HepG2 (cell line): ENCODE measurements at regions not wholly inside any gene's neighbourhood (a gene's known extent, or its start where the extent isn't known, plus 50 kb on each side); places are given as distances from the start of the nearest gene placed in this dataset.

Experiments used
- ATAC-seq: fragments of 200-7000 bp; cut with Tn5 transposase; 3 replicates; pipeline ENCODE4 v1.9.1; 2020; ENCODE audit warnings: mild to moderate bottlenecking, moderate library complexity
- BruUV-seq: library from RNA; stranded (reverse); fragments of 400-500 nt; replicated peaks from 2 replicates; lab custom pipeline; 2021; lab: Mats Ljungman, UMichigan
- CTCF ChIA-PET: fragments of 300-600 bp; formaldehyde crosslinking; extraction: SDS; loops from one replicate; lab custom pipeline; 2021; ENCODE audit warnings: low total read pairs, inconsistent platforms, low intra/inter-chr PET ratio; lab: Yijun Ruan, JAX
- POLR2A ChIA-PET: fragments of 350-600 bp; sonication (Branson Sonifier 250); formaldehyde crosslinking; loops from one replicate; lab custom pipeline; 2020; ENCODE audit warnings: antibody characterized with exemption, inconsistent platforms; lab: Yijun Ruan, JAX
- DNase-seq: peaks from one replicate; pipeline ENCODE4 v3.0.0-alpha.2; 2015; ENCODE audit warnings: low spot score
- FAIRE-seq: peaks from 3 replicates; lab custom pipeline; 2011; peaks lifted over from hg19 to GRCh38; lab: Jason Lieb, UNC
- H2AFZ ChIP-seq: one replicate; pipeline ENCODE4 v1.6.1; 2011; ENCODE audit warnings: low read length, inconsistent platforms
- H3K27ac ChIP-seq: fragments of 300-600 bp; 3 replicates; pipeline ENCODE4 v1.8.0; 2011; ENCODE audit warnings: mixed run types, mild to moderate bottlenecking, mixed read lengths, low read length, inconsistent platforms; ENCODE audit not compliant: insufficient read depth; ENCODE audit errors: extremely low read length
- H3K27me3 ChIP-seq, 2 experiments: fragments of 200-600 bp in 1 of 2; 2 replicates in 1 of 2; 3 replicates in 1 of 2; pipeline versions ENCODE4 v1.6.0 to v1.8.0; 2011; ENCODE audit warnings: low read length in 2 of 2, mild to moderate bottlenecking in 2 of 2, moderate library complexity in 2 of 2, inconsistent platforms in 1 of 2; ENCODE audit not compliant: insufficient read depth in 2 of 2, control insufficient read depth in 1 of 2
- H3K36me3 ChIP-seq, 2 experiments: fragments of 200-600 bp in 1 of 2; replicated peaks in 1 of 2; 2 replicates in 1 of 2; 3 replicates in 1 of 2; pipeline versions ENCODE4 v1.5.1 to v1.8.0; 2011; ENCODE audit warnings: low read length in 2 of 2, inconsistent platforms in 1 of 2; ENCODE audit not compliant: insufficient read depth in 2 of 2, control insufficient read depth in 1 of 2
- H3K4me1 ChIP-seq: 2 replicates; pipeline ENCODE4 v1.5.1; 2012; ENCODE audit warnings: low read length, inconsistent platforms; ENCODE audit not compliant: insufficient read depth
- H3K4me2 ChIP-seq: 2 replicates; pipeline ENCODE4 v1.6.0; 2011; ENCODE audit warnings: low read depth, low read length, inconsistent platforms
- H3K4me3 ChIP-seq, 3 experiments: fragments of 200-600 bp in 1 of 3; sonication (generic), shearing (Covaris generic) in 1 of 3; replicated peaks in 1 of 3; 2 replicates each; pipeline ENCODE4 v1.5.1; 2011 to 2016; ENCODE audit warnings: low read length in 3 of 3, inconsistent platforms in 2 of 3, low read depth in 2 of 3, mild to moderate bottlenecking in 2 of 3, control low read depth in 1 of 3, mixed read lengths in 1 of 3; ENCODE audit not compliant: insufficient read depth in 1 of 3
- H3K79me2 ChIP-seq: one replicate; pipeline ENCODE4 v1.6.1; 2011; ENCODE audit warnings: low read length, inconsistent platforms; ENCODE audit not compliant: insufficient read depth
- H3K9ac ChIP-seq: 2 replicates; pipeline ENCODE4 v1.6.0; 2011; ENCODE audit warnings: mild to moderate bottlenecking, low read depth, low read length, inconsistent platforms; ENCODE audit not compliant: insufficient read depth
- H3K9me3 ChIP-seq: 2 replicates; pipeline ENCODE4 v1.5.1; 2012; ENCODE audit warnings: mild to moderate bottlenecking, low read length
- H4K20me1 ChIP-seq: 2 replicates; pipeline ENCODE4 v1.6.0; 2011; ENCODE audit warnings: inconsistent platforms, mild to moderate bottlenecking, low read length, moderate library complexity; ENCODE audit not compliant: insufficient read depth
- BORCS8-MEF2B ChIP-seq: sonication (generic); formaldehyde crosslinking; IDR thresholded peaks from 2 replicates; pipeline ENCODE4 v1.8.0; 2022; ENCODE audit warnings: mild to moderate bottlenecking, missing genetic modification reagents
- GATA4 ChIP-seq: sonication (generic); IDR thresholded peaks from 2 replicates; pipeline ENCODE4 v1.6.1; 2016; ENCODE audit warnings: antibody characterized with exemption, low read depth, borderline replicate concordance
- MATR3 ChIP-seq: sonication (generic); formaldehyde crosslinking; IDR thresholded peaks from 2 replicates; pipeline ENCODE4 v1.4.0; 2020; ENCODE audit warnings: missing genetic modification reagents
- SNAPC2 ChIP-seq: sonication (generic); formaldehyde crosslinking; IDR thresholded peaks from 2 replicates; pipeline ENCODE4 v1.8.1; 2022; ENCODE audit warnings: mild to moderate bottlenecking, missing genetic modification reagents
- TCF7L2 ChIP-seq: IDR thresholded peaks from 2 replicates; pipeline ENCODE4 v1.6.1; 2011; ENCODE audit warnings: mild to moderate bottlenecking, low read depth, low read length, moderate library complexity
- ZNF143 ChIP-seq: sonication (generic); formaldehyde crosslinking; IDR thresholded peaks from 2 replicates; pipeline ENCODE4 v1.4.0; 2020; ENCODE audit warnings: missing genetic modification reagents
- WGBS: methylation state at CpG from one replicate; pipeline ENCODE4 v1.1.6; 2017; ENCODE audit warnings: low lambda C conversion rate; 5-methylcytosine and 5-hydroxymethylcytosine counted together
- in situ Hi-C: cut with HindIII; loops from 2 replicates; pipeline ENCODE4 v1.10.0; 2017; ENCODE audit warnings: low pct_unique_long_range_greater_than_20kb; ENCODE audit not compliant: extremely low pct_ligation_motif_present
- intact Hi-C: fragments of 100-400 bp; cut with micrococcal nuclease; formaldehyde crosslinking; loops from one replicate; pipeline ENCODE4 v1.10.0; 2022; ENCODE audit not compliant: unreplicated experiment
- TF ChIP-seq, protein P1 (sequence below): sonication (generic); formaldehyde crosslinking; IDR thresholded peaks from 2 replicates; pipeline ENCODE4 v1.4.0; 2020; ENCODE audit warnings: mild to moderate bottlenecking, missing genetic modification reagents, borderline replicate concordance
- TF ChIP-seq, protein P2 (sequence below): sonication (generic); formaldehyde crosslinking; IDR thresholded peaks from 2 replicates; pipeline ENCODE4 v1.5.0; 2020; ENCODE audit warnings: mild to moderate bottlenecking, missing genetic modification reagents
- TF ChIP-seq, protein P3 (sequence below): sonication (generic); formaldehyde crosslinking; IDR thresholded peaks from 2 replicates; pipeline ENCODE4 v1.5.0; 2020; ENCODE audit warnings: missing genetic modification reagents
- TF ChIP-seq, protein P4 (sequence below): sonication (generic); formaldehyde crosslinking; IDR thresholded peaks from 2 replicates; pipeline ENCODE4 v1.4.0; 2020; ENCODE audit warnings: low read depth, missing genetic modification reagents

DNA sequence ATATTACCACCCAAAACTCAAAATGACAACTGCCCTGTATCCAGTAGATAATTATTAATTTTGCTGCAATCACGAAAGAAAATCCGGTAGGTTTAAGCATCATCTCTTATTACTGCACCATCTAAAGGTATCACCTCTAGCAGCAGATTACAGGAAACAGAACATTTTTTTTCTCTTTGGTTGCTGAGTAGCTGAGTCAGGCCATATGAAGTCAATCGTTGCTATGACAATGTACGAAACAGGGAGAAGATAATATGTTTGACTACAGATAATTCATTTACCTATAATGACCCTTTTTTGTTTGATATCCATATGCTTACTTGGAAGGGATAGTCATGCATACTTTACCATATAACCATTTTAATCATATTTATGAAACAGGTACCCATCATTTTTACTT, 831.6 kb upstream of the CHAC2 start (continued):
- TF ChIP-seq, protein P1, sequence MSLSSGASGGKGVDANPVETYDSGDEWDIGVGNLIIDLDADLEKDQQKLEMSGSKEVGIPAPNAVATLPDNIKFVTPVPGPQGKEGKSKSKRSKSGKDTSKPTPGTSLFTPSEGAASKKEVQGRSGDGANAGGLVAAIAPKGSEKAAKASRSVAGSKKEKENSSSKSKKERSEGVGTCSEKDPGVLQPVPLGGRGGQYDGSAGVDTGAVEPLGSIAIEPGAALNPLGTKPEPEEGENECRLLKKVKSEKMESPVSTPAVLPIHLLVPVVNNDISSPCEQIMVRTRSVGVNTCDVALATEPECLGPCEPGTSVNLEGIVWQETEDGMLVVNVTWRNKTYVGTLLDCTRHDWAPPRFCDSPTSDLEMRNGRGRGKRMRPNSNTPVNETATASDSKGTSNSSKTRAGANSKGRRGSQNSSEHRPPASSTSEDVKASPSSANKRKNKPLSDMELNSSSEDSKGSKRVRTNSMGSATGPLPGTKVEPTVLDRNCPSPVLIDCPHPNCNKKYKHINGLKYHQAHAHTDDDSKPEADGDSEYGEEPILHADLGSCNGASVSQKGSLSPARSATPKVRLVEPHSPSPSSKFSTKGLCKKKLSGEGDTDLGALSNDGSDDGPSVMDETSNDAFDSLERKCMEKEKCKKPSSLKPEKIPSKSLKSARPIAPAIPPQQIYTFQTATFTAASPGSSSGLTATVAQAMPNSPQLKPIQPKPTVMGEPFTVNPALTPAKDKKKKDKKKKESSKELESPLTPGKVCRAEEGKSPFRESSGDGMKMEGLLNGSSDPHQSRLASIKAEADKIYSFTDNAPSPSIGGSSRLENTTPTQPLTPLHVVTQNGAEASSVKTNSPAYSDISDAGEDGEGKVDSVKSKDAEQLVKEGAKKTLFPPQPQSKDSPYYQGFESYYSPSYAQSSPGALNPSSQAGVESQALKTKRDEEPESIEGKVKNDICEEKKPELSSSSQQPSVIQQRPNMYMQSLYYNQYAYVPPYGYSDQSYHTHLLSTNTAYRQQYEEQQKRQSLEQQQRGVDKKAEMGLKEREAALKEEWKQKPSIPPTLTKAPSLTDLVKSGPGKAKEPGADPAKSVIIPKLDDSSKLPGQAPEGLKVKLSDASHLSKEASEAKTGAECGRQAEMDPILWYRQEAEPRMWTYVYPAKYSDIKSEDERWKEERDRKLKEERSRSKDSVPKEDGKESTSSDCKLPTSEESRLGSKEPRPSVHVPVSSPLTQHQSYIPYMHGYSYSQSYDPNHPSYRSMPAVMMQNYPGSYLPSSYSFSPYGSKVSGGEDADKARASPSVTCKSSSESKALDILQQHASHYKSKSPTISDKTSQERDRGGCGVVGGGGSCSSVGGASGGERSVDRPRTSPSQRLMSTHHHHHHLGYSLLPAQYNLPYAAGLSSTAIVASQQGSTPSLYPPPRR (CRISPR knock-in tag): no peak
- TF ChIP-seq, protein P2, sequence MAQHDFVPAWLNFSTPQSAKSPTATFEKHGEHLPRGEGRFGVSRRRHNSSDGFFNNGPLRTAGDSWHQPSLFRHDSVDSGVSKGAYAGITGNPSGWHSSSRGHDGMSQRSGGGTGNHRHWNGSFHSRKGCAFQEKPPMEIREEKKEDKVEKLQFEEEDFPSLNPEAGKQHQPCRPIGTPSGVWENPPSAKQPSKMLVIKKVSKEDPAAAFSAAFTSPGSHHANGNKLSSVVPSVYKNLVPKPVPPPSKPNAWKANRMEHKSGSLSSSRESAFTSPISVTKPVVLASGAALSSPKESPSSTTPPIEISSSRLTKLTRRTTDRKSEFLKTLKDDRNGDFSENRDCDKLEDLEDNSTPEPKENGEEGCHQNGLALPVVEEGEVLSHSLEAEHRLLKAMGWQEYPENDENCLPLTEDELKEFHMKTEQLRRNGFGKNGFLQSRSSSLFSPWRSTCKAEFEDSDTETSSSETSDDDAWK (CRISPR knock-in tag): no peak

DNA sequence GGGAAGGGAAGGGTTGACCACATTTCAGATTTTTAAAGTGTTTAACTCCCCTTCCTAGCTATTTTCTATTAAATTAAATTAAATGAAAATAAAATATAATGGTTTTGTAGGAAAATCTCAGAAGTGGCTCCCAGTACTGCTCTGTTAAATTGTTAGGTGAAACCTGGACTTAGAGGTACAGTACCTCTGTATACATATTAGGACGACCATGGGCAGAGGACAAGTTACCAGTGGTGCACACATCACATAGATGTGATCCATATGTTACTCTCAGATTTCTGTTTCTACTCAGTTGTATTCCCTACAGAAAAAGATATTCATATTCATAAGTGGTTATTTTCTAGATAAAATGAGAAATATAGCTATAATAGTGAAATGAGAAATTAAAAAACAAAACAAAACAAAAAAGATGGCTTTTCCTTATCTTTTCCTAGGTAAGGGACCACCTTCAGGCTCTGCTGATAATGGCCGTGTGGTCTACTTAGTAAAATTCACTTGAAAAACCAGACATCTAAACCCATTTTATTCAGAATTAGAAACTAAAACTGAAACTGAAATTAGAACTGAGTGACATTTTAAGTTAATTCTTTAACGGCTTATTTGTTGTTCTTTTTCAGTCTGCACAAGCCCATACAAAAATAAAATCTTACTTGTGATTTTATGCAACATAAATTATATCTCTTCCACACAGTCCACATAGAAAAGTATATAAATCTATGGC, 832.5 kb upstream of the CHAC2 start:
- CTCF ChIA-PET: no interaction called here
- no peak overlapping the region for H3K4me2 ChIP-seq
- H4K20me1 ChIP-seq: no peaks in the 10 kb centered on the region
- POLR2A ChIA-PET: no interaction called here
- H3K9me3 ChIP-seq: peaks cover 48% of the 10 kb centered on the region
- DNase-seq (no peak), FAIRE-seq (no peak), ATAC-seq (no peak)
- H2AFZ ChIP-seq: no peak overlapping the region
- in situ Hi-C loops: no loop called here
- H3K9ac ChIP-seq: no peak overlapping the region
- H3K79me2 ChIP-seq: no peaks in the 10 kb centered on the region
- WGBS: 11% methylated on average over 3 of the region's 3 CpGs
- no peaks in the 10 kb centered on the region for H3K4me1 ChIP-seq
- intact Hi-C loops: no loop called here
- H3K36me3 ChIP-seq: no peaks in the 10 kb centered on the region
- no TSS peak for BruUV-seq
- H3K27me3 ChIP-seq: no peaks in the 10 kb centered on the region
- H3K4me3 ChIP-seq: no peak overlapping the region
- H3K27ac ChIP-seq: no peak overlapping the region
- TF ChIP-seq SNAPC2 (CRISPR knock-in tag) (no peak), BORCS8-MEF2B (CRISPR knock-in tag) (no peak), TCF7L2 (no peak), ZNF143 (CRISPR knock-in tag) (no peak), MATR3 (CRISPR knock-in tag) (no peak), GATA4 (no peak)
- TF ChIP-seq, protein P3, sequence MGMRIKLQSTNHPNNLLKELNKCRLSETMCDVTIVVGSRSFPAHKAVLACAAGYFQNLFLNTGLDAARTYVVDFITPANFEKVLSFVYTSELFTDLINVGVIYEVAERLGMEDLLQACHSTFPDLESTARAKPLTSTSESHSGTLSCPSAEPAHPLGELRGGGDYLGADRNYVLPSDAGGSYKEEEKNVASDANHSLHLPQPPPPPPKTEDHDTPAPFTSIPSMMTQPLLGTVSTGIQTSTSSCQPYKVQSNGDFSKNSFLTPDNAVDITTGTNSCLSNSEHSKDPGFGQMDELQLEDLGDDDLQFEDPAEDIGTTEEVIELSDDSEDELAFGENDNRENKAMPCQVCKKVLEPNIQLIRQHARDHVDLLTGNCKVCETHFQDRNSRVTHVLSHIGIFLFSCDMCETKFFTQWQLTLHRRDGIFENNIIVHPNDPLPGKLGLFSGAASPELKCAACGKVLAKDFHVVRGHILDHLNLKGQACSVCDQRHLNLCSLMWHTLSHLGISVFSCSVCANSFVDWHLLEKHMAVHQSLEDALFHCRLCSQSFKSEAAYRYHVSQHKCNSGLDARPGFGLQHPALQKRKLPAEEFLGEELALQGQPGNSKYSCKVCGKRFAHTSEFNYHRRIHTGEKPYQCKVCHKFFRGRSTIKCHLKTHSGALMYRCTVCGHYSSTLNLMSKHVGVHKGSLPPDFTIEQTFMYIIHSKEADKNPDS (CRISPR knock-in tag): no peak
- TF ChIP-seq, protein P4, sequence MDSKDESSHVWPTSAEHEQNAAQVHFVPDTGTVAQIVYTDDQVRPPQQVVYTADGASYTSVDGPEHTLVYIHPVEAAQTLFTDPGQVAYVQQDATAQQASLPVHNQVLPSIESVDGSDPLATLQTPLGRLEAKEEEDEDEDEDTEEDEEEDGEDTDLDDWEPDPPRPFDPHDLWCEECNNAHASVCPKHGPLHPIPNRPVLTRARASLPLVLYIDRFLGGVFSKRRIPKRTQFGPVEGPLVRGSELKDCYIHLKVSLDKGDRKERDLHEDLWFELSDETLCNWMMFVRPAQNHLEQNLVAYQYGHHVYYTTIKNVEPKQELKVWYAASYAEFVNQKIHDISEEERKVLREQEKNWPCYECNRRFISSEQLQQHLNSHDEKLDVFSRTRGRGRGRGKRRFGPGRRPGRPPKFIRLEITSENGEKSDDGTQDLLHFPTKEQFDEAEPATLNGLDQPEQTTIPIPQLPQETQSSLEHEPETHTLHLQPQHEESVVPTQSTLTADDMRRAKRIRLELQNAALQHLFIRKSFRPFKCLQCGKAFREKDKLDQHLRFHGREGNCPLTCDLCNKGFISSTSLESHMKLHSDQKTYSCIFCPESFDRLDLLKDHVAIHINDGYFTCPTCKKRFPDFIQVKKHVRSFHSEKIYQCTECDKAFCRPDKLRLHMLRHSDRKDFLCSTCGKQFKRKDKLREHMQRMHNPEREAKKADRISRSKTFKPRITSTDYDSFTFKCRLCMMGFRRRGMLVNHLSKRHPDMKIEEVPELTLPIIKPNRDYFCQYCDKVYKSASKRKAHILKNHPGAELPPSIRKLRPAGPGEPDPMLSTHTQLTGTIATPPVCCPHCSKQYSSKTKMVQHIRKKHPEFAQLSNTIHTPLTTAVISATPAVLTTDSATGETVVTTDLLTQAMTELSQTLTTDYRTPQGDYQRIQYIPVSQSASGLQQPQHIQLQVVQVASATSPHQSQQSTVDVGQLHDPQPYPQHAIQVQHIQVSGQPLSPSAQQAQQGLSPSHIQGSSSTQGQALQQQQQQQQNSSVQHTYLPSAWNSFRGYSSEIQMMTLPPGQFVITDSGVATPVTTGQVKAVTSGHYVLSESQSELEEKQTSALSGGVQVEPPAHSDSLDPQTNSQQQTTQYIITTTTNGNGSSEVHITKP (CRISPR knock-in tag): no peak
